Suppressor macrophage (primary cell): ENCODE measurements at regions not wholly inside any gene's neighbourhood (a gene's known extent, or its start where the extent isn't known, plus 50 kb on each side); places are given as distances from the start of the nearest gene placed in this dataset.

ENCODE experiments used
- DNase-seq, 4 experiments: peaks; one replicate each; pipeline ENCODE4 v3.0.0-alpha.2; 2020 to 2022

DNA sequence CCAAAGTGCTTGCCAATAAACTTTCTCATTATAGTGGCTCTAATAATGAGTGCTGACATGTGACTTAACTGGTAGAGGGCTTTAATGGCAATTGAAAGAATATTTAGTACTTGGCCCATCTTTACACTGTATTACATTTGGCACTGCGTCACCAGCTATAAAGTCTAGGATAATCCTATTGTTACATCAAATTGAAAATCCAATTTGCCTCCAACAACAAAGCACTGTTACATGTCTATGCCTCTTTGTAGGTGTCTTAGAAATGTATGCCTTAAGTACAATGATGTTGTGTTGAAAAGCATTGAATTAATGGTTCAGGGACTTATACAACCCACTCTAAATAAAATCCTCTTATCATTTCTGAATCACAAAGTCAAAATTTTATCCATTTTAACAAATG, 420.4 kb upstream of the JAG1 start:
- DNase-seq, result no peak

DNA sequence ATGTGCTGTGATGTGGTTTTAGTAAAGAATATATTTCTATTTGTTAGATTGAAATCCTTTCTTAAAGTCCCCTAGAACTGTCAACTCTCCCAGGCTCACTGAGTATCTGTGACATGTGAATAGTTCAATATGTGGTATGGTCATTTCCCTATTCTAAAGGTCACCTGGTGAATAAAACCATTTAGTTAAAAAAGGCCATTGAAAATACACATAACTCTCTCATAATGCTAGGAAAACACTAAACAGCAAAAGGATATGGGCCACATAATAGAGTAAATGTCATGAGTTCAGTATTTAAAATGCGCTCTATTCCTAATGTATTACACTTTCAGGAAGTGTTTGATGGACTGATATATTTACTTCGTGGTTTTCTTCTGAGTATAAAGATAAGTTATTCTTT, 420.9 kb upstream of the JAG1 start:
- DNase-seq, result peak in 1 of 4 experiments; percentile 6

DNA sequence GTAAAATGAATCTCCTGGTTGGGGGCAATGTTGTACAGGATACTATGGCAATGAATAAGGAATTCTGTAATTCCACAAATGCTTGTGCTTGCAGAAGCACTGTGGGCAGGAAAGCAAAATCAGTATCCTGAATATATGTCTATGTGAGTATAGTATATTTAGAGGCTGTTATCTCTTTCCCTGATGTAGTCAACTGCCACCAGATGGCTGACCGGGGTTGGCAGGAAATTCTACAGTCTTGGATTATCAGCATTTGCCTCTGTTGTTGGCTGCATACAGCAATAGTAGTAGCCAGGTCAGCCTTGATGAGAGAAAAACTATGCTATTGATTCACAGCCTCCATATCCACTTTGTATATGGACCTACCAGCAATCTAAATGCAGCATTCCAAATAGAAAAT, 425.1 kb upstream of the JAG1 start:
- no peak for DNase-seq

DNA sequence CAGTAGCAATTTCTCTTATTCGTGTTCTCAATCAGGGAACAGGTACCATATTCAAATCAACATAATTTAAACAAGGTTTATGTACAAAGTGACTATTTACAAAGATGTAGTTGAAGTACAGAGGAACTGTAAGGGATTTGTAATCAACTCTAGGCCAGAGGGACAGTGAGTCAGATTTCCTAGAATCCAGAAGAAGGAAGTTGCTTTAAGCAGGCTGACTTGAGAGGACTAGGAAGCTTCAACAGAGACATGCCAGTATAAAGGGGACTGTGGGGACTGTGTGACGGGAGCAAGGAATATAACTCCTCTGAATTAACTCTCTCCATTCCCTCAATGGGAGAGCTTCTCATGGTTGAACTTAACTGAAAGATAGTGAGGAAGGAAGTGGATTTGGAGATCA, 427.4 kb upstream of the JAG1 start:
- DNase-seq, result peak; percentile 36 to 77 (median 53)

DNA sequence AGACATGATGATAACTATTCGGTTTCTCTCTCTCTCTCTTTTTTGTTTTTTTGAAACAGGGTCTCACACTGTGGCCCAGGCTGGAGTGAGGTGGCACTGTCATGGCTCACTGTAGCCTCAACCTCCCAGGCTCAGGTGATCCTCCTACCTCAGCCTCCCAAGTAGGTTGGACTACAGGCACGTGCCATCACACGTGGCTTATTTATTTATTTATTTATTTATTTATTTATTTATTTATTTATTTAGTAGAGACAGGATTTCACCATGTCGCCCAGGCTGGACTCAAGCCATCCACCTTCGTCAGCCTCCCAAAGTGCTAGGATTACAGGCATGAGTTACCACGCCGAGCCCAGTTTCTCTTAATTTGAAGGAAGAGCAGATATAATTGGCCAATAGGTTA, 427.9 kb upstream of the JAG1 start:
- DNase-seq, result no peak

DNA sequence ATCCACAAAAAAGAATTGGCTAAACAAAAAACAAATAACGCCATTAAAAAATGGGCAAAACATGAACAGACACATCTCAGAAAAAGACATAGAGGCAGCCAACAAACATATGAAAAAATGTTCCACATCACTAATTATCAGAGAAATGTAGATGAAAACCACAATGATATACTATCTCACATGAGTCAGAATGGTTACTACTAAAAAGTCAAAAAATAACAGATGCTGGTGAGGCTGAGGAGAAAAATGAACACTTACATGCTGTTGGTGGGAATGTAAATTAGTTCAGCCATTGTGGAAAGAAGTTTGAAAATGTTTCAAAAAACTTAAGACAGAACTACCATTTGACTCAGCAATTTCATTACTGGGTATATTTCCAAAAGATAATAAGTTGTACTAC, 430.1 kb upstream of the JAG1 start:
- no peak for DNase-seq

DNA sequence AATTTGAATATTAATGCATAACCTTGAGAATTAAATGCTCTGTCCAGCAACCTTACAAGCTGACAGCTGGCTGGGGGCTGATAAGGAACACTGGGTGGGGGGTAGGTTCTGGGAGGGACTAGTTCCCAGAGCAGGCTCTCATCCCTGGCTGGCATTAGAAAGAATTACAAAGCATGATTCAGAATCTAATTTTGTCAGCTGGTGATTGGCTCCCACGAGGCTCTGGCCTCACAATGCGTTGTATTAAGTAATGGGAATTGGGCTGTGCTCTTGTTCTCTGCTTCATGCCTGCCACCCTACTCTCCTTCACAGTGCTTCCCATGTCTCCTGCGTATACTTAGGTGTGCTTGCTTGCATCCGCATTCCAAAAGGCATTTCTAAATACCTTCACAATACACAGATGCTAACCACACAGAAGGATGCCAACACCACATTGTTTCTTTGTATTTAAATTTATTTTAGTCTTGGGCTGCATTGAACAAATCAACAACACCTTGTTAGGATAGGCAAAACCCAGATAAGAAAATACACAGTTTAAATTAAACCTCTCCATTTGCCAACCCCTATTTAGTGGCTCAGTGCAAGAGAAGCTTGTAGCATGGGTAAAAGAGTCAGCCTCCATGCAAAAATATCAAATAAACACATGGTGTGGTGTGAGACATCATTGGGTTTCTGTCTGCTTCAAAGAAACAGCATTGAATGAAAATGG, 434.5 kb upstream of the JAG1 start:
- DNase-seq, result no peak

DNA sequence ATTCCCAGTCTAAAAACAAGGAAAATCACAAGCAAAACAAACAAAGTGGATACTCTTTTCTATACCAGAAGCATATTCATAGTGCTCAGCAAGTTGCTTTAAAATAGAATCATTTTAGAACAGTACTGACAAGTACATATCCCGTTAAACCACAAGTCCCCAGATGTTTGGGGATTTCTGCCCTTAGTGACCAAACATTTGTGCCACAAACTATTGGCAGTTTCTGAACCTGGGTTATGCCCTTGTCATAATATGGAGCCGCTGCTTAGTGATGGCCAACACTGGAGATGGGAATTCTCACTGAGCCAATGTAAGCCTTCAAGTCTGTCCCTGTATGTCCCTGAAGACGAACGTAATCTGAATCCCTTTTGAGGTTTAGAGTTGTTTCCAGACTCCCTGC, 436.7 kb upstream of the JAG1 start:
- DNase-seq, result no peak

DNA sequence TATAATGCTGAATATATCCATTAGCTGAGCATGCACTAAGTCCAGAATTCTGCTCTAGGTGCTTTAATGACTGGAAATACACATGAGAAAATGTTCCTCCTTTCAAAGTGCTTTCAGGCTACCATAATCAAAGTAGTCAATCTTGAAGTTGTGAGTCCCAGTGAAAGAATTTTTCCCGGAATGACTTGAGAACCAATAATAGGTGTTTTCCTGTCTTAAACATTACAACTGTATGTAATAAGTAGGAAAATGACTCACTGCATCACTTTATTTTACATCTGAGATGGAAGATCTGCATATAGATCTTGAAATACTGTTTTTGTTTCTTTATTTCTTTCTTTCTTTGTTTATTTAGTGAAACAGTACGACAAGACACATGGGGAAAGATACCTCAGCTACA, 437.4 kb upstream of the JAG1 start:
- DNase-seq, result no peak

DNA sequence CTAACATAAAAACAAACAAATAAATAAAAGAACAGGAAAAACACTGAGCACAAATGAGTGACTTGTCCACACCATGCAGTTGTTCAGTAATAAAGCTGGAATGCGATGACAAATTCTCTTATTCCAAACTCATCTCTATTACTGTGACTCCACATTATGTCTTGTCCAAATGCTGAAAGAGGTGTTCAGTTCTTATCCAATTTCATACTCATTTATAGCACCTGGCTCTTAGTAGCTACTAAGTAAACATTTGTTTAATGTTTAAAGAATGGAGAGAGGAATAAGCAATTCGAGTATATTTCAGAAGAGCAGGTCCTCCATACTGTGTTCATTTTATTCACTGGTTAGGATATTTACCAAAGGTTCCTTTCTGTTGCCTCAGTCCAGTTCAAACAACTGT, 439.0 kb upstream of the JAG1 start:
- DNase-seq, result no peak

DNA sequence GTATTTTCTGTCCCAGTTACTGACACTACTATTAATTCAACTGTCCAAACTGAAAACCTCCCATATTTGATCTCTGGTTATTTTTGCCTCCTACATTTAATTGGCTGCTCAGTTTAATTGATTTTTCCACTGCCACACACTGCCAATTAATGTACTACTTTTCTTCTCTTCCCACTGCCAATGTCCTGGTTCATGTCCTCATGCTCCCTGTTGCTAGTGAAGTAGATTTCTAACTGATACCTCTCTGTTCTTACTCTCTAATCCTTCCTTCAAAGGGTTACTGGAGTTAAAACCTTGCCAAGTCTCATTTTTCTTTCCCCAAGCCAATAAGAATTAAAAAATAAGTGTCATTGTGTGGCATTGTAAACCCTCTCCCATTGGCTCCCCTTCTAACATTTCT, 440.6 kb upstream of the JAG1 start:
- DNase-seq, result no peak

DNA sequence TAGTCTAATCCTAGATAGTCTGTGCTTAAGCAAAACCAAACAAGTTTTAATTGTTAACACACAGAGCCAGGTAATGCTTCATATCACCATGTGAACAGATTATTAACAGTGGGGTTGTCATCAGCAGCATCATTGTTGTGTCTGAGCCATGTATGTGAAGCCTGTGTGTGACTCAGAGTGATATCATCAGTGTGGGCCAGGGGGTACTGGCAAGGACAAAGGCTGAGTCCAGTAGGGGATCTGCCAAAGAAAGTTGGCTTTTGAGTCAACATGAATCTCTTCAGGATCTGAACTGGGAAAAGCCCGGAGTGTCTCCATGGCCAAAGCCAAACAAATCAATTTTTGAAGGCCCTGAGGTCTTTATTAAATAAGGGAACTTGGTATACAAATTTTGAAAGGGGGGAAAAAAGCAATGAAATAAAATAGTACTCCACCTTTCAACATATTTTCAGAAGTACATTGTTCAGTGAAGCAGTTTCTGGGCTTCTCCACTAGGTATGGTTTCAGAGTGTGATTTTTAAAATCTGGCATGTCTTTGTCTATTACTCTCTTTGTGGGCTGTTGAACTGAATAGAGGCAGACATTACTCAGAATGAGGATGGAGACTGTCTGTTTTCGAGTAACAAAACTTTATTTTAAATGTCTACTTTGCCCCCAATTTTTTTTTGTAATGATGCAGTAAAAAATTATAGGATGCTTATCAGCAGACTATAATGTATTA, 444.2 kb upstream of the JAG1 start:
- peak in 1 of 4 experiments; percentile 2 for DNase-seq

DNA sequence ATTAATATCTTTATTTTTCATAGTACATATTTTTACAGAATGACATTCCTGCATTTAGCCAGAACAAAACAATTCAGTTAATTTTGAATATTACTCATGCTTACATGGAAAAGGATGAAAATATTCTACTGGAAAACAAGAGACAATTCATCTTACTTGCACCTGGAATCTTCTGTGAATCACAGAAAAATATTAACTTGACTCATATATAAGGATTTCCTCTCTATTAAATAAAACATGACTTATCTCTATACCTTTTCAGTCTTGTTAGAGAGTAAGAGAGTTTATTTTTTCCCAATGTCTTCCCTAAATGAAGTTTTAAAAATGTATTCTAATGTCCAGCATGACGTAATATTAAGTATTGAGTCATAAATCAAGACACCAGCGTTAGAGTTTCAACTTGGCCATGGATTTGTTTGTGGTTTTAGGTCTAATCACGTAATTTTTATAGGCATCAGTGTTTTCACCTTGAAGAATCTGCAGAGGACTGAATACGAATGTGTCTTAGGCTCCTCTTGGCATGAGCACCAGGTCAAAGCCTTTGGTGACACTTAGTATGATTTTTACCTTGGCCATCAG, 445.1 kb upstream of the JAG1 start:
- no peak for DNase-seq

DNA sequence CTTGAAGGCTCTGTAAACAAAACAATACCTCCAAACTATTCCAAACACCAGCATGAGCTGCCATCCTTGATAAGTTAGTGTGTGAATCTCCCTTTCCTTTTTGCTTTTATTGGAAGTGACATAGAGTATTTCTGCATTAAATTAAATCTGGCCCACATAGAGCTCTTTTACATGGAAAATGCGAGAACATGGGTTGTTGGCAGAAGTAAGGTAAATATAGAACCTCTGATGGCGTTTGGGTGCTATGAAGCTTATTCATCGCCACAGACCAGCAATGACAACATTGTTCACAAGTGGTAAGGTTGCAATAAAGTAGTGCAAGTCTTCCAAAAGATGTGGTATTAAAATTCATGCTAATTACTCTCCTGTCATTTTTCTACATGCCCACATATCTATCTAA, 445.8 kb upstream of the JAG1 start:
- no peak for DNase-seq

DNA sequence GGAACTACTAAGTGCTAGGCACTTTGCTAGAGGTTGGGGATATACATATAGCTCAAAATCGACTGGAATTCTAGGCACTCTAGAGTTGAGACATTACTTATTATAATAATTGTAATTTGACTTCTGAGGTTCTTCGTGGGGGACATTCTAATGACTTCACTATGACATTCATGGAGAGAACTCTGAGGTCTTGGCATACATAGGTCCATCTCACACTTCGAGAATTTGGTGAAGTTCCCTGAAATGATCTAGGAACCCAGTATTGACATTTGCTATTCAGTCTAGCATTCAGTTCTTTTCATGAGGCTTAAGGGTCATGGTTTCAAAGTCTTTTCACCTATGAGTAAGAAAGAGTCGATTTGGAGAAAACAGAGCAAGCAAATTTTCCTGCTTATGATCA, 446.6 kb upstream of the JAG1 start:
- DNase-seq, result no peak

DNA sequence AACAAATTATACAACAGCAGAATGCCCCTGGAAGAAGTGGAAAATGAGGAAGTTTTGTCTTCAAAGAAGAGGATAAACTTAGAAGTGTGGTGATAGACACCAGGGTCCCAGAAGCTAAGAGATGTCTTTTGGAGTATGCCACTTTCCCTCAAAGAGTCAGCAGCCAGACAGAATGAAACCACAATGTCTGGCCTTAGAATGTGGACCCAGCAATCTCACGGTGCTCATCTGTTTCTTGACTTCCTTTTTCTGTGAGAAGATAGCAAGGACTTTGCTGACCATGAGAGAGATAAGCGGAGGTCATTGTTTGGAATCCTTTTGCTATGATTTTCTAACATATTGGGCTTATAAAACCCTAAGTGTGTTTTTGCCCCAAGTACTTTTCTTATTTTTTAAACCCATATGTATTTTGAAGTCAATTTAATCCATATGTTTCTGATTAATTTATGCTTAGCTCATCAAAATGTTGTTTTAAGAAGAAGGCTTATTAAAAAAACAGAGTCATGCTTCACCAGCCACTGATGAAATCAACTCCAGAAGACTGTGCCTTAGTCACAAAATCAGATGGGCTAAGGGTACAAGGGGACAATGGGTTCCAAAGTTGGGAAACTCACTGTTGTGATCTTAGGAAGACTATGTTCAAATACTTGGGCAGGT, 451.2 kb upstream of the JAG1 start:
- peak in 1 of 4 experiments; percentile 14 for DNase-seq

DNA sequence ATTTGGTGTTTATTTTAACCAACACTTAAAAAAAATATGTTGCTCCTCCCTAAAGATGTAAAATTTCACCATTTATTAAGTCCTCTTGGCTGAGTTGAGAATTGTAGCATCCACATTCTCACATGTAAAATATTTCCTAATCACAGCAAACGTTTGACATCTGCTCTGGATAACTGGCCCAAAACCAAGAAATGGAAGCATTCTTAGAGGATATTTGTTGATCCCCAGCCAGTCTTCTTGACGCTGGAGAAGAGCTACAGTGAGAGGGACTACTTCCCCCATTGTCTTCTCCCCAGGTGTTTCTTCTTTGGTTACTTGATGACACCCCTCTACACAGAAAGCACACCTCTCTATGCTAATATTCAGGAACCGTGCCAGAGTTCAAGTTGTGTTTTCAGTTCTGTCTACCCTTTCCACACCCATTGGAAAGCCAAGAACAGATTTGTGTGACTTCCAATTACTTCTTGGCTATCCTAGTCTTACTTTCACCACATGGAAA, 454.5 kb upstream of the JAG1 start:
- no peak for DNase-seq

DNA sequence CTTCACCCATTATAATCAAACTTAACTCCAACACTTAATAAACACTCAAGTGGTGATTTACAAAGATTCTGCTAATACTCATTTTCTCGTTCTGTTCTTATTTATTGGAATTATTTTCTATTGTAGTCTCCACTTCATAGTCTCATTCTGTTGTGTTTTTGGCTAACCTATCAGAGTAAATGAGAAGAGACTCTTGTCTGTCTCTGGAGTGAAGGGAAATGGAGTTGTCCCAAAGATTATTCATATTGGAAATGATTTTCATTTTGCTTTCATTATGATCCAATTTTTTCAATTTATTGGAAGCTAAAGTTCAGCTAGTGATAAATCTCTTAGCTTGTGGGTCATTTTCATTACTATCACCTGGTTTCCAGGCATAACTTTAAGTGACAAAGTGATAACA, 454.9 kb upstream of the JAG1 start:
- DNase-seq, result no peak

DNA sequence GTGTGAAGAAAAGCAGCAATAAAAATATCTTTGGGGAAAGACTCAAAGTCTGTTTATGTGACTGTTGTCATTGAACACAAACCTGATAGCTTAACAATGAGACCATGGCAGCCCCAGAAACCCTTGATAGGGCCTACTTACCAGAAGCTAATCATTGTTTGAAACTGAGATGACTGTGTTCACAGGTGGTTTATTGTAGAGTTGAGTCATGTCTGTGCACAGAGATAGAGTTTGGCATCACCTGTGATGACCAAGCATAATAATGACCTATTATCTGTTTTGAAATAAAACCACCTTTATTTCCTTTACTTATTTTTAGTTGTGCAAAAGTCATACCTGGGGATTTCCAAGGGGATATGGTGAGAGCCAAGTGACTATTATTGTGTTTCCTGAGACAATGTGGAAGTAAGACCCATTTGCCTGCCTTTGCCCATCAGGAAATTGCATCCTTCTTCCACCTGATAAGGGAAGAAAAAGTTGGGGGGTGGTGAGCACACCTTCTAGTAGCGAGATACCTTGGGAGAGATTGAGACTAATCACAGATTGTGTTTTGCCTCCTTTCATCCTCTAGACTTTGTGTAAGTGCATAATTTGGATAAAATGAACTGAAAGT, 456.9 kb upstream of the JAG1 start:
- no peak for DNase-seq

DNA sequence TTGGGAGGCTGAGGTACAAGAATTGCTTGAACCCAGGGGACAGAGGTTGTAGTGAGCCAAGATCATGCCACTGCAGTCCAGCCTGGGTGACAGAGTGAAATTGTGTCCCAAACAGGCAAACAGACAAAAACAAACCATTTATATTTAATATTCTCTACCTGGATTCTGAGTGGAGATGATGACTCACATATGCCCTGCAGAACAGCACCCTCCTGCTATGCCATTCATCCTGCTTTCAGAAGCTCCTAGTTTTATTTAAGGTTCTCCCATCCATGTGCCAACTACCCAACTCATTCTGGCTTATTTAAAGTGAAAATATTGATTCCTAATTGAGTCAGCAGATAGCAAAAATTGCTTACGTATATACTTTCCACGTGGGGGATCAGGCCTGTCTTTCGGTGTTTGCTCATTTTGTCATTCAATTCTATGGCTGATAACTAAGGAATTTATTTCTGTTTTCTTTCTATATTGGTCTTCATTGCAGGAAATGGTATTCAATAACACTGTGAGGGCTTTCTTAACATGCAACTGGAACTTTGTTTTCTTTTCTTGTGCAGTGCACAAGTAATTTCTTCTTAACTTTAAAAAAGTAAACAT, 459.1 kb upstream of the JAG1 start:
- no peak for DNase-seq

DNA sequence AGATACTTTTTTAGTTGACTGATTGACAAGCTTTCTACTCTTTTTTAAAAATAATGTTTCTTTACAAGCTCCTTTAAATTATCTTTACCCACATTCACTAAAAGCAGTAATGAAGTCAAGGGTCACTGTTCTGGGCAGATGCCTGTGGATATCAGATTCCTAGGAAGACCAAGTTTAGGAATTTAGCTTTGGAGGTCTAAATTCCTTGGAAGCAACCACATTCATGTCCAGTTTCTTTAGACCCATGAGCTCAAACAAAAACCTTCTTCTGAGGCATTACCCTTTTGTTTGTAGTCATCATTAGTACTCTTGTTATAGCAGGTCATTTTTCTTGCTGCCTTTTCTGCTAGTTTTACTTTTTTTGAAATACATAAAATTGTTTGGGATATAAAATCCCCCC, 462.9 kb upstream of the JAG1 start:
- no peak for DNase-seq

DNA sequence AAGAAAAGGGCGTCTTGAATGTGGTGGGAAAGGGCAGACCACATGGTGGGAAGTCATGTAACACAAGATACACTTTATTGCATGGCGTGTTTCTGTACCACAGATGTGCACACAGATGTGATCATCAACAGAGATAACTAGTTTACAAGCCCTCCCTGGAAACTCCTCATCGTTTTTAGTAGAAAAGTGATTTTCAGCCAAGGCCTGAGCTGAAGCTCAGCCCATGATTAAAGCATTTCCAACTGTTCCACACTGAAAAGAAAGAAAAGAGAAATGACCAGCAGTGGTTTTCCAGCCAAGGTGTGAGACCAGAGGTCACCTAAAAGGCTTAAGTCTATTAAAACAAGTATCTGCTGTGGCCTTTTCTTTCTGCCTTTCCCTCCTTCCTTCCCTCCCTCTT, 463.9 kb upstream of the JAG1 start:
- DNase-seq, result no peak

DNA sequence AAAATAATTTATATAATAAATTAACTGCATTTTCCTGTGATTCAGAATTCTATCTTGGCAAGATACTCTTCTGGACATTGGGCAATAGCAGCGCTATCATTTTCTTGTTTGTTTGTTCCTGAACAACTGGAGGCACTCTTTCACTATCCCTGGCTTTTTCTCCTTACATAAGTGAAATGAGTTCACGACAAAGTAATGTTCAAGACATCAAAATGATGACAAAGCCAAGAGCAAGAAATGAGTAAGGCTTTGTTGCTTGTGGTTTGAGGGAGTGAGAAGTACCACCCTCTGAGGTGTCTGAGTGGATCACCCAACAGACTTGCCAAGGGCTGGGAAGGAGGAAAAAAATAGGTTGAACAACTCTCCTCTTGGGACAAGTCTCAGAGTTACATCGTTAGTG, 466.6 kb upstream of the JAG1 start:
- DNase-seq, result no peak
